NCI-H748 treated with DMSO at 0.1 percent for 48 hours (cell line): ENCODE measurements at regions not wholly inside any gene's neighbourhood (a gene's known extent, or its start where the extent isn't known, plus 50 kb on each side); places are given as distances from the start of the nearest gene placed in this dataset.
"Not testable (repeated sequence)": the region's sequence is repeated elsewhere in the genome, so short reads cannot be mapped to it uniquely, and the experiment has no call there.

Source experiments
- DNase-seq: peaks from one replicate; lab custom pipeline; 2025; lab: John Stamatoyannopoulos, UW

DNA sequence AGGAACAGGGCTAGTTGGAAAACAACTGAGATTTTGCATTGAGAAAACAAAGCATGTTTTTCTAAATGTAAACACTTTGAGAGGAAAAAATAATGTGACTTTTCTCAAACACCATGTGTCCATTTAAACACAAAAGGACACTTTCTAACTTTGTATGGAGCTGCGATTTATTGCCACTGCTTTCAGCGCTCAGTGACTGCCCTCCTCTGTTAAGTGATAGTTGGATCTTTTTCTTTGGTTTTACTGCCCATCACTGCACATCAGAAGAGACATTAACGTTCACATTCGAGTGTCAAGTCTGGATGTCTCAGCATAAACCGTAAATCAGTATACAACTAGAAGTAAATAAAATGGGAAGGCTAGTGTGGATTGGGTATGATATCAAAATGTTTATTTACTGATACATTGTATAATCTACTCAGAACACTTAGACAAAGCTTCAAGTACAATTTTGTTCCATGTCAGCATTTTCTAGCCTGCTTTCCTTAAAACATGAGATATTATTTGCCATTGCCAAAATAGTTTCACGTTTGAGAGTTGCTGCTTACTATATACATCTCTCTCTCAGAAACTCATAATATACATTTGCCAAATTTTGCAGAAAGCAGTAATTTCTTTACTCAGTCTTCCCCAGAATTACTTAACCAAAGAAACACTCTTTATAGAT lies 237.6 kb downstream of the IKZF2 start:
- no peak for DNase-seq

DNA sequence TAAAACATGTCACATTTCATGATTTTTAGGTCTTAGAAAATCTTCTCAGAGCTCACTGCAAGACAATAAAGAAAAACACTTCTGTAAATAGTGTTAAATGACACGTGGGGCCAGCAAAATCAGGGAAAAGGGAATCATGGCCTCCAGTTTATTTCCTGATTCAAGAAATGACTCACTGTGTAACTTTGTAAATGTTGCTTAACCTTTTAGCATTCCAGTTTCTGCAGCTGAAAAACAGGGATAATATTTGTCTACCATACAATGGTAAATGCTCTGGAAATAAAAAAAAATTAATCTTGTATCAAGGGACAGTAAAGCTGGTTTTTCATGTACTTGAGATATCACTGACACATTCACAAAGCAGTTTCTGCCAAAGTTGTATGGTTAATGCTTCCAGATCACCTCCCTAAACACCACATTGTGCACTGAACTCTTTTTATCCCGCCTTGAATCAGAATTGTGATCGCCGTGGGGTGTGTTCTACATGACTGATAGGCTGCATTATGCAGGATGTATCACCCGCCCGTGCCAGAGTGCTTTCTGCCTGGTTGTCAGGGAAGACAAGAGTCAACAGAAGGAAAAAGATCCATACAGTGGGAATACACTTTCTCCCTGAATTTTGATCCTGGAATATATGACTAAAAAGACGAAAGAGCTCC lies 238.8 kb downstream of the IKZF2 start:
- peak; percentile 23 for DNase-seq

DNA sequence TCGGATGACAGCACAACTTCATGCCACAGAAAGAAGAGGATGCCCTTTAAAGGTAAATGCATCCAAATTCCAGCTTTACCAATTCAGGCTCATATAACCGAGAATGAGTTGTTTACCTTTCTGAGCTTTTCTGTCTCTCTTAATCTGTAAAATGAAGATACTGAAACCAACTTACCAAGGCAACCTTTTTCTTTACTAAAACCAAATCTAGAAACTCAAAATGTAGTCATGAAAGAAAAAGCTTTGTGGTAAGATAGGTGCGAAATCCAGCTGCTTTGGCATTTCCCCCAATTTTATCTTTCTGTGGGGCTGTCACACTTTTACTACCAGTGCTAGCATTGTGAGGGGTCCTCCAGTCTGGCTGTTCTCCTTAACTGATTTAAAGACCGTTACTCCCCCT lies 240.4 kb downstream of the IKZF2 start:
- DNase-seq, result no peak

DNA sequence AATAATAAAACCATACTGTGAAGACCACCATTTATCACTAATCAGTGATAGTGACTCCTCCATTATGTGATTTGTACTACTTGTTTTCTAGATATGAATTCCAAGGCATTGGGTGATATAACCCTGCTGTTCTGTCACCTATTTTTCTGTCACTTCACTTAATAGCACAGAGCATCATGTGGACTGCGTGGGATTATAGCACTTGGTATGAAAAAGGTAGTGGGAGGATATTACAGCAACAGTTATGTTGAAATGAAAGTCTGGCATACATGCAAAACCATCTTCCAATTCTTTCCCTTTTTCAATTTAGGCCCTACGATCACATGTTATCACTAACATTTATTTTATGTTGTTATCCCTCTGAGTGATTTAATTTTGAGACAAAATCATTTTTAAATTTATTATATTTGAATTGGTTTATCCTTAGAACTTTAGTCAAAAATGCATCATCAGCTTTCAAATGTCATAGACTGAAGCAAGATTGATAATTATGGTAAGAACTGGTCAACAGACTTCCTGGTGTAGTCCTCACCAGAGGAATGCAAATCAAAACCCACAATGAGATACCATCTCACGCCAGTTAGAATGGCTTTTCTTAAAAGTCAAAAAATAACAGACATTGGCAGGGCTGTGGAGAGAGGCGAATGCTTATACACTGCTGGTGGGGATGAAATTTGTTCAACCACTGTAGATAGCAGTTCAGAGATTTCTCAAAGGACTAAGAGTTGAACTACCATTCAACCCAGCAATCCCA lies 242.6 kb downstream of the IKZF2 start:
- no peak for DNase-seq

DNA sequence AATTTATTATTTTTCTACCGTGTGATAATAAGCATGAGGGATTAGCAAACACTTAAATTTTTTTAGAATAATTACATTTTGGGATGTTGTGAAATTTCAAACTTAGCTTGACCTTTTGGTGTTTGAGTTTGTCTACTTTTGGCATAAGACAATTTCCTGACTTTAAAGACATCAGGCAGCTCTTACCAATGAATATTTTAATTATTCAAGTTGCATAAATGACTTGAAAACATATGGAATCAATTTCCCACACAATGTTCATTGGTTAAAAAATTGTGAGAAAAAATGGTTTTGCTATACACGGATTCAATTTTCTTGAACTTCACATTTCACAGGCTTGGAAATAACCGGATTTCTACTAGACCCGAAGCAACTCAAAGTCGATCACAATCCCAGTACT lies 243.4 kb downstream of the IKZF2 start:
- DNase-seq, result no peak

DNA sequence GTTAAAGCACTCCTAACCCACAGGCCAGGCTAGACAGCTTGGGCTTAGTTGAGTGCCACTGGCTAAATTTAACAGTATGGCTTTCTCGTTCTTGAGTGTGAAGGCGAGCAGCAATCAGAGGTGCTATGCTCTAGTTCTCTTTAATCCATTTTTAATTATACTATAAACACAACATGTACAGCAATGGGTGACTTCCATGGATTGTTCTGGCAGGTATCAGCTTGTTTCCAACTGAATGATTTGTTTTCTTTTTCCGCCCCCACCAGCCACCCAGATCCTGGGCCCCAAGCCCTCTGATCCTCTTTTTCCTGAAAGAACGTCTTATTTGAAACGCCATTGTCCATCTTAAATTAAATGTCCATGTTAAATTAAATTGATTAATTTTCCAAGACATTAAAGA lies 244.8 kb downstream of the IKZF2 start:
- DNase-seq, result no peak

DNA sequence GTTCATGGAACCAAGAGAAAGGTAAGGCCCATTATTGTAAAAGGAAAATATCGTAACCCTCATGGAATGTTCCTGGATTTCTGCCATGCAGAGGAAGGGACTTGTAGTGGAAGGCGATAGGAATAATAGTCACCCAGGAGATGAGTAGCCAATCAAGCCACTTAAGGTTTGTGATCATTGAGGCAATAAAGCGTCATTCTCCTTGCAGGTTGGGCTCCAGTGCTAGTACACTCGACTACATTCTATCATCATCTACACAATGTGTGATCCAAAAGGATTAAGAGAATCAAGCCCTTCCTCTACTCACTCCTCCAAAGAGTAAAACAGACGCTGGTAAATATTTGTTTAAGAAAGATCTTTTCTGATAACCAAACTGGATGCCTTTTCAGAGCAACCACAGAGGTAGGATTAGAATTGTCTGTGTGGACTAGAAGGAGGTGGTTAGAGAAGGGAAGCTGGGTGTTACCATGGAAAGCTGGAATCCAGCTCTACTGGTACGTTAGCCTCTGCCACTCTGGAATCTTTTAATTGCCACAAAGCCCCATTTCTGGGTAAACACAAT lies 245.7 kb downstream of the IKZF2 start:
- DNase-seq, result peak; percentile 56

DNA sequence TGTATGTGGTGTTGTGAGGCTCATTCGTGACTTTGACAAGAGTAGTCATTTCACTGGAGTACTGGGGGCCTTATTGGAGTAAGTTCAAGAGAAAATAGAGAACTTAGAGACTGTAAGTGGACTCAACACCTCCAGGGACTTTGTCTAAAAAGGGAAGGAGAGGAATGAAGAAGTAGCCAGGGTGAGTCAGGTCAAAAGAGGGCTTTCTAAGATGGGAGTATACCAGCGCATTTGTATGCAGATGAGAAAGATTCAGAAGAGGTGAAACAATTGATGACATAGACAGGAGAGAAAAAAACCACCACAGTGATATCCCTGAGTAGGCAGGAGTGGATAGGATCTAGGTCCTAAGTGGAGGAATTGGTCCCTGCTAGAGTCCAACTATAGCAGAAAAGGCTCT lies 246.8 kb downstream of the IKZF2 start:
- DNase-seq, result no peak

DNA sequence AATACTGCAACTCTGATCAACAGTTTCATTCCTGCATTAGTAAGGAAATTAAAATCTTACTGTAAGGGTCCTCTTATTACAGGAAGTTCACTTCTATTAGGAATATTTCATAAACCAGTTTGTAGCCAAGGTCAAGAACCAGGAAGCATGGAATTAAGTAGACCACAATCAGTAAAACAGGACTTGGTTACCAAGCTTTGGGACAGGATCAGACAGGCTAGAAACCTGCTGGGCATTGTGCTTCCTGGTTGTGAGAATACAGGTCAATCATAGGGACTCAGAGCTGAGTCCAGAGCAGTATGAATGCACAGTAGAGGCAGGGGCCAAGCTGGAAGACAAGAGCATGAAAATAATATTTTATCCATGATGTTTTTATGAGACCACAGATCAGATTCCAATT lies 248.0 kb downstream of the IKZF2 start:
- no peak for DNase-seq

DNA sequence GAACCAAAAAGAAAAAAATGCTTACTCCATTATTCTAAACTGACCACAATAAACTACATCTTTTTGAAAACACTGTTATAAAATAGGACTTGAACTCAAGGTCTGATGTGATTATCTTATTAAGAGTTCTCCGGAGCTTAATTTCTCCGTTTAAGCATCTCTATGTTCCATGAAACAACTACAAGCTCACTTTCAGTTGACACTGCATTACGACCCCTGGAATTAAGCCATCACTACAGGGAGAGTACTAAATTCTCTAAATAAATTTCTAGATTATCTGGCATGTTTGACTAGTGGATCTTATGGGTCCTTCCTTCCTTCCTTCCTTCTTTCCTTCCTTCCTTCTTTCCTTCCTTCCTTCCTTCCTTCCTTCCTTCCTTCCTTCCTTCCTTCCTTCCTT lies 249.0 kb downstream of the IKZF2 start:
- DNase-seq, result no peak

DNA sequence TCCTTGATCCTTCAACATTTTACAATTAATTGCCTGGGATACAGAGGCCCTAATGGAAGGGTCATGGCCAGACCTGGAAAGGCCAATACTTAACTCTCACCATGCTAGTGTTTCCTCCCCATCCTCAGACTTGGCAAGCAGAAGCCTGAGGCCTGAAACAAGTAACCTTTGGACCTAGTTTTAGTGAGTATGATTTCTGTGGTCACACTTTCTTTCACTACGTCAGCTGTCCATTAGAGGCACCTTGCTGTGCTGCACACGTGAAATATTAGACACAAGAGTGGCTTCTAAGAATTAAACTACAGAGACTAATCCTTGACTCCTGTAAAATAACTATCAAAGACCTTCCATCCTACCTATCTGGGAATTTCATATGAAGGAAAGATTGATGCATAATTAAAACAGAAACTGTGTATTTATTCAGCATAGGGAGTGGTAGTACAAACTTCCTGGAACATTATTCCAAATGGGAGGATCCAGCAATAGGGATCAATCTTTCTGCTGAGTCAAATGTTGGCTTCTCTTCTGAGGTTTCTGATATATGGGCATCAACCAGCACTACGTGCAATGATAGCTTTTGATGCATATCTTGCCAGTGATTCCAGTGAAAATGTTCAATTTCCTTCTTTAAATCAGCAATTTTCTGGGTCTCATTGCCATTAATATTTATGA lies 249.7 kb downstream of the IKZF2 start:
- no peak for DNase-seq

DNA sequence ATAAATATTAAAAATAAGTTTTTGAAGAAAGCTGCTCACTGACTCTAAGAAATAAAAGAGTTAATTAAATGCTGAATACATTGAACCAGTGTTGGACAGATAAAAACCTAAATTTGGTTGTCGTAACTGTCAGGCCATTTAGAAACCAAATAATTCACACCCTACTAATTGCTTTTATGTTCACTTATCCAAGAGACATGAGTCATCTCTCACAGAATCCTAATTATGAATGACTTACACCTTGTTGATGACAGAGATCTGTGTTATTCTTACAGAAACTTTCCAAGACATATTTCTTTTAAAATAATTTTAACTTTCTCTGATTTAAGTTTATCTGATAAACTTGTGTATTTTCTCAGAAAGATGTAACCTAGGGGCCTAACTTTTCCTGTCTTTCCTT lies 250.7 kb downstream of the IKZF2 start:
- DNase-seq, result no peak

DNA sequence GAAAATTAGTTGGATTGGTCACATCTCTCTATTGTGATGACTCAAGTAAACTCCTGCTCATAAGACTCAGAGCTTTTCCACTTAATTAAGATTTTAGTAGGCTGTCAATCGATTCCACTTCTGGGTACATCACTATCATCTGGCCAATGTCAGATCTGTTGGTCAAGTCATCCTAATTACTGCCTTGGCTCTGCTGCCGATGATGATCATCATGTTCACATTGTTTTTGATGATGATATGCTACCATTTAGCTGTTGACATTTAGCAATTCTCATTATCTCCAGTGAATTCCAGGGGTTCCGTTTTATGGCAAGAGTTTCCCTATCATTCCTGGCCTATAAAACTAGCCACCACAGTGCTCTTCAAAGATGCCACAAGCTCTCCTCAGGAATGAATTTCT lies 253.4 kb downstream of the IKZF2 start:
- no peak for DNase-seq

DNA sequence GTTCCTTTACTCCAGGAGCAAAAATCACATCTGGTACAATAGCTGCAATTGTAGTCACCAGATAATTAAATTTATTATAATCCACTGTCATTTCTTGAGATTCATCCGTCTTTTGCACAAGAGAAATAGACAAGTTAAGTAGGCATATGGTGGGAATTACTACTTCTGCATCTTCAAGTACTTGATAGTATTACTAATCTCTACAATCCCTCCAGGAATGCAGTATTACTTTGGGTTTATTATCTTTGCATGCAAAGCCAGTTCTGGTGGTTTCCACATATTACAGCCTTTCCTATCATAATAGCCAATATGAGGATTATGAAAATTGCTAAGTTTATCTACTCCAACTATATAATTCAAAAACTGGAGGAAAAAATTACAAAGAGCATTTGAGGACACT lies 254.1 kb downstream of the IKZF2 start:
- no peak for DNase-seq

DNA sequence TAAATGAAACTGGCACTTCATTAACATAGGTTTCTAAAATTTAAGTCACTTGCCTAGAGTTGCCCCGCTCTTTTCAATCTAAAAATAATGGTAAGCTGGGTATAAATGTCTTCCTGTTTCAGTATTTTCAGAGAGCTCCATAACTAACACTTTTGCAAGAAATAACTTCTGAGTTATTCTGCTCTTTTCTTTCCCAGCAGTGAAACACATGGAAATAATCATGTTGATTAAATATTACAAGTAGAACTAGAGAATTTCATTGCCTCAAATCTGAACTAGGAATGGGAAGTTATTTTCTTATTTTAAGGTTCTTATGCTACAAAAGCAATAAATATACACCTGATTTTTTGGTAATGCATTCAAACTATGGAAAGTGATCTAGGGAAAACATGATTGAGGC lies 257.4 kb downstream of the IKZF2 start:
- no peak for DNase-seq

DNA sequence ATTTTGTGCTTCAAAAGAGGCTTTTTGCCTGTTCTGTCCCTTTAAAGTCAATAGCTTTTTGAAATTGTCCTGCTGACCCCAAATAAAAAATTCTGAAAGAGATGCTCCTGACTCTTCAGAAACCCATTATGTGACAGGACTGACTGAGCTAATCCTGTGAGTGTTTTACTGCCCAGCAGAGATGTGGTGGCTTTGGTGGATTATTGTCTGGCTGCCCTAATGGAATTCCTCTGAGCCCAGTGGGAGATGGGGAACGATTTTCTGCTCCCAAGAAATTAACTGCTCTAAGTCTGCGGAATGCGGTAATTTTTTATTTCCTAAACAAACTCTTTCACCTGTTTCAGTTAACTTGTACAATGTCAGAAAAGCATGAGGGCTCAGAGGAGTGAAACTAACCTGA lies 258.2 kb downstream of the IKZF2 start:
- DNase-seq, result no peak

DNA sequence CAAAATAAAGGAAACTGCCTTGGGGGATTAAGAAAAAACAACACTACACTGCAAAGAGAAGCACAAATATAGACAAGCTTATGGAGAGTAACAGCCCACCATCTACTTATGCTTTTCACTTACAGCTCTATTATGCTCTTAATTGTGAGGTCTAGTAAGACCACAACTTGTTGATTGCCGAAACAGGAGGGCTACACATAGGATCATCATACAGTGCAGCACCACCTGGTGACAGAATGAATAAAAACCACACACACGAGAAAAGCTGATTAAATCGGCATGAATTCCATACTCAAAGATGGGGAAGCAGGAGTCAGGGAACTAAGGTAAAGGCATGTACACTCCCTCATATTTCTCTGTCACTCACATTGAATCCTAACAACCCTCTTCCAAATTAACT lies 259.2 kb downstream of the IKZF2 start:
- DNase-seq, result peak; percentile 50

DNA sequence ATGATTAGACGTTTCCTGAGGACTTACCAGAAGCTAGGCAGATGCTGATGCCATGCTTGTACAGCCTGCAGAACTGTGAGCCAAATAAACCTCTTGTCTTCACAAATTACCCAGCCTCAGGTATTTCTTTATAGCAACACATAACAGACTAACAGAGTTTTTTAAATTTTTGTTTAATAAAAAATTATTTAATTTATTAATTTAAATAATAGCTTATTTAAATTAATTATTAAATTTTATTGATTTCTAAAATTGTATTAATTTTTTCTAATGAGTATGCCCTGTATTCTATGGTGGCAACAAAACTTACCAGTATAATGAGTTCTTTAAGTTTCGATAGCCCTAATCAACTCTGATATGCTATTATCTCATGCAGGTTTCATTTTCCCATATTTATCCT lies 259.8 kb downstream of the IKZF2 start:
- no peak for DNase-seq

DNA sequence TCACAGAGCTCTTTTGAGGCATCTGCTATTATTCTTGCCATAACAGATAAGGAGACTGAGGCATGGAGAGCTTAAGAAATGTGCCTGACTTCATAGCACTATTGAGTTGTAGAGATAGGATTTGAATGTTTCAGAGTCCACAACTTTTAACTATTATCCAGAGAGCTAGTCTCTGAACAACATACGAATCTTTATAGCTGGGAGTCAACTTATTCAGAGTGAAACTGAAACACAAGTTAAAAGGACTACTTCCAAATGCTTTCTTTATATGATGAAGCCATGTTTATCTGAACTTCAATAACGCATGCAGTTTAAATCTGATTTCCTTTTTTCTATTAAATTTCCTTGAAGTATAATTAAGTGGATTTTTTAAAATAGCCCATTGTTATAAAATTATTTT lies 268.8 kb downstream of the IKZF2 start:
- DNase-seq, result no peak

DNA sequence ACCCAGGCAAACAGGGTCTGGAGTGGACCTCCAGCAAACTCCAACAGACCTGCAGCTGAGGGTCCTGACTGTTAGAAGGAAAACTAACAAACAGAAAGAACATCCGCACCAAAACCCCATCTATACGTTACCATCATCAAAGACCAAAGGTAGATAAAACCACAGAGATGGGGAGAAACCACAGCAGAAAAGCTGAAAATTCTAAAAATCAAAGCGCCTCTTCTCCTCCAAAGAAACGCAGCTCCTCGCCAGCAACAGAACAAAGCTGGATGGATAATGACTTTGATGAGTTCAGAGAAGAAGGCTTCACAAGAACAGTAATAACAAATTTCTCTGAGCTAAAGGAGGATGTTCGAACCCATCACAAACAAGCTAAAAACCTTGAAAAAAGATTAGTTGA lies 274.9 kb downstream of the IKZF2 start:
- DNase-seq, result not testable (repeated sequence)

DNA sequence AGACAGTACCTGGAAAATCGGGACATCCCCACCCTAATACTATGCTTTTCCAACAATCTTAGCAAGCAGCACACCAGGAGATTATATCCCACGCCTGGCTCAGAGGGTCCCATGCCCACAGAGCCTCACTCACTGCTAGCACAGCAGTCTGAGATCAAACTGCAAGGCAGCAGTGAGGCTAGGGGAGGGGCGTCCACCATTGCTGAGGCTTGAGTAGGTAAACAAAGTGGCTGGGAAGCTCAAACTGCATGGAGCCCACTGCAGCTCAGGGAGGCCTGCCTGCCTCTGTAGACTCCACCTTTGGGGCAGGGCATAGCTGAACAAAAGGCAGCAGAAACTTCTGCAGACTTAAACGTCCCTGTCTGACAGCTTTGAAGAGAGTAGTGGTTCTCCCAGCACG lies 275.5 kb downstream of the IKZF2 start:
- DNase-seq, result not testable (repeated sequence)

DNA sequence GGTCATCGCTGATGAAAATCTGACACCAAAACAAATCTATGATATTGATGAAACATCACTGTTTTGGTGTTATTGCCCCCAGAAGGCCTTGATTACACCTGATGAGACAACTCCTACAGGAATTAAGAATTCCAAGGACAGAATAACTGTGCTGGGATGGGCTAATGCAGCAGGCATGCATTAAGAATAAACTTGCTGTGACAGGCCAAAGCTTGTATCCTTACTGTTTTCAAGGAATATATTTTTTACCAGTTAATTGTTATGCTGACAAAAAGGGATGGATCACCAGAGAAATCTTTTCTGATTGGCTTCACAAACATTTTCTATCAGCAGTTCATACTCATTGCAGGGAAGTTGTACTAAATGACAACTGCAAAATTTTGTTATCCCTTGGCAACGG lies 278.2 kb downstream of the IKZF2 start:
- no peak for DNase-seq

DNA sequence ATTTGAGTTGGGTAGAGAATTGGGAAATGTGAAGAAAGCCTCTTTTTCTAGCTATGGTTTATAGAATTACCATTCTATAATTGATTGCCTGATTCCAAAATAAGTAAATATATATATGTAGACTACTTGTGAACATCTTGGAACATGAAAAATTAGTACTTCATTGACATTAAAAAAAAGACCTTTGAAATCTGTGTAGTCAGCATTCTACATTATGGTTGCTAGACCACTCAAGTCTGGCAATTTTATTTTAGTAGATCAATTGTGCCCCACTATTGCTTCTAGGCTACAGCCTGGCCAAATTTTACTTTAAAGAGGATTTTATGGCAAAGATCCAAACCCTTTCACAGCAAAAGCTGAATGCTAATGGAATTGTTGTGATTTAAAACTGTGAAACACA lies 279.8 kb downstream of the IKZF2 start:
- DNase-seq, result no peak
